Fibroblast of skin of abdomen (primary cell): ENCODE measurements at regions not wholly inside any gene's neighbourhood (a gene's known extent, or its start where the extent isn't known, plus 50 kb on each side); places are given as distances from the start of the nearest gene placed in this dataset.

Experiments
- DNase-seq: peaks from one replicate; pipeline ENCODE4 v3.0.0-alpha.2; 2013

DNA sequence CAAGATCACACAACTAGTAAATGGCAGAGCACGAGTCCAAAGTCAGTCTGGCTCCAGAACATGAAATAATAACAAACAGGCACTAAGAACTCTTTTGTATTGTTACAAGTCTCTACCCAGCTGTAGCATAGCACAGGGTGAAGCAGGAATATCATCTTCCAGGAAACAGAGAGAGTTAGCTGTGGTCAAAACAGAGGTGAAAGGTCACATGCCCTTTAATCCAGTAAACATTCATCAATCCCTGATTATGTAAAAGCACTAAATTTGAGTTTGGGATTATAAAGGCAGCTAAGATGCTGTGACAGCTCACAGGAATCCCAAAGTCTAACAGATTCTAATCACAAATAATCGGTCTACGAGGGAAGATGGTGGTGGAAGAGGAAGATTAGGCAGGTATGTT lies 133.0 kb upstream of the ASTN2 start:
- no peak for DNase-seq

DNA sequence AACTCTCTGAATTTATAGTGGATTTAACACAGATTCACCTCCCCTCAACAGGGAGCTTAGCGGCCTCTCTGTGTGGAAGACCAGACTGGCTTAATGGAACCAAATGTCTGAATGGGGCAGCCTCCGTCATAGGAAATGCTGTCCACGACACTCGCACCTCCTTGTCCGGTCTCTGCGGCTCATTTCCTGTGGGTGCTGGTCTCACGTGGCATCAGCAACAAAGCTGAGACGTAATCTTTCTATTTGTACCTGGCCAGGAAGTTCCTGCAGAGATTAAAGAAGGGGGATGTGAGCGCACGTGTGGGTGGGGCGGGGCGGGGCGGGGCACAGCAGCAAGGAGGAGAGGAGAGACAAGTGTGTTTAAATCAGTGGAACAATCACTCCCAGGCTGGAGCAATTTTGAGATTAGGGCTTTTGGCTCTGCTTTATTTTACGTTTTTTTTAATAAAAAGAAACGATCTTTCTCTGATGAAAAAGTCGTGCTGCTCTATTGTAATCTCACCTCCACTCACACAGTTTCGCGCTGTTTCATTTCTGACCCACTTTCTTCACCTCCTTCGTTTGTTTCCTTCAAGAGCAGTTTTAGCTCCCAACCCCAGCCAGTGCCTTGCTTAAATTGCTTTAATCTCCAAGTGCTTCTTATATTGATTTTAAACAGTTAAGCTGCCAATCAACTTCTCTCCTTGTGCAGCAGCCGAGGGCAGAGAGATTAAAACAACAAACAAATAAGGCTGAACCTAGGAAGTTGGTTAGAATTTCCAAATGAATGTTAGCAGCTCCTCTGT lies 132.2 kb upstream of the ASTN2 start:
- DNase-seq = no peak

GRCh38 chr9:117545846-117546245 lies 131.0 kb upstream of the ASTN2 start:
- no peak for DNase-seq

DNA sequence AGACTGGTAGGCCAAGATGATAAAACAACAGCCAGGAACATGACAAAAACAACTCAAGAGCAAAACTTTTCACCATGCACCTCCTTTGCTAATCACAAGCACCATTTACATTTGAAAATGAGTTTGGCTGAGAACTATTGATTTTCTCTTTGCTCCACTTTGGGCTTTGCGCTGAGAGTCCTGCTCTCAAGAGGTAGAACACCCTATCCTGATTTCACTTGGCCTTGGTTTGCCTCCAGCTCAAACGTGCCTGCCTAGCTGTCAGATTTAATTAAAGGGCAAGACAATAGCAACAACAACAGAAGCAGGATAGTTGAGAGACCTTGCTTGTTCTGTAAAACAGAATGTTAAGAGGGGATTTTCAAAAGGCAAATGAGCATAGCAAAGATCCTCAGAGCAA lies 128.2 kb upstream of the ASTN2 start:
- DNase-seq = no peak

GRCh38 chr9:117542021-117542420 lies 127.2 kb upstream of the ASTN2 start:
- DNase-seq = no peak

DNA sequence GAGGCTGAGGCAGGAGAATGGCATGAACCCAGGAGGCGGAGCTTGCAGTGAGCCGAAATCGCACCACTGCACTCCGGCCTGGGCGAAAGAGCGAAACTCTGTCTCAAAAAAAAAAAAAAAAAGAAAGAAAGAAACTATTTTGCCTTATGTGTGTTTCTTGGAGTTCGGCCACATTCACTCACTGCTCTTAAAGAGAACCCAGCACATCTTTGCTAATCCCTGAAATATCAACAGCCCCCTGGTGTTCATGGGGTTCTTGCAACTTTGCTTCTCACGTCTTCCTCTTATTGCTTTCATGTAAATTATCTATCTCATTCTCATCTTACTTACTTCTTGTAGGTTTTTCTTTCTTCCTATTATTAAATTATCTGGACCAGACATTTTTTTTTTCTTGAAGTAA lies 126.3 kb upstream of the ASTN2 start:
- no peak for DNase-seq

GRCh38 chr9:117535973-117536372 lies 121.1 kb upstream of the ASTN2 start:
- DNase-seq = no peak

DNA sequence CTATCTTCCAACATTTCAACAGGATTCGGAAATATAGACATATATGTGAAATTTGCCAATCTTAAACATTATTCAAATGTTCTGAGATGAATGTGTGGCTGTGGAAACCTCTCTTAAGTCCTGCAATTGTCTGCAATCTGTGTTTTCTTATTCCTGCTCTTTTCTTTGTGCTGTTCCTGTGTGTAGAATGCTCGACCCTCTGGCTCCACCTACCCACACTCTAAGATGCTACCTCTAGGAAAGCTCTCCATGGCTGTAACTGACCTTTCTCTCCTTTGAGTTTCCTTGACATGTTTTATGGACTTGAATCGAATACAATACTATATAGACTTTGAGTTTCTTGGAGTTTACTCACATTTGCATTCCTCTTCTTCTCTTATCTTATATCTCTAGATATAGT lies 120.6 kb upstream of the ASTN2 start:
- no peak for DNase-seq

- no peak for DNase-seq
Measured at GRCh38 chr9:117528225-117528624, 113.4 kb upstream of the ASTN2 start.

GRCh38 chr9:117526674-117527073 lies 111.8 kb upstream of the ASTN2 start:
- DNase-seq = no peak

- no peak for DNase-seq
Measured at GRCh38 chr9:117523531-117524153, 108.8 kb upstream of the ASTN2 start.

- no peak for DNase-seq
Measured at GRCh38 chr9:117521293-117521692, 106.4 kb upstream of the ASTN2 start.

DNA sequence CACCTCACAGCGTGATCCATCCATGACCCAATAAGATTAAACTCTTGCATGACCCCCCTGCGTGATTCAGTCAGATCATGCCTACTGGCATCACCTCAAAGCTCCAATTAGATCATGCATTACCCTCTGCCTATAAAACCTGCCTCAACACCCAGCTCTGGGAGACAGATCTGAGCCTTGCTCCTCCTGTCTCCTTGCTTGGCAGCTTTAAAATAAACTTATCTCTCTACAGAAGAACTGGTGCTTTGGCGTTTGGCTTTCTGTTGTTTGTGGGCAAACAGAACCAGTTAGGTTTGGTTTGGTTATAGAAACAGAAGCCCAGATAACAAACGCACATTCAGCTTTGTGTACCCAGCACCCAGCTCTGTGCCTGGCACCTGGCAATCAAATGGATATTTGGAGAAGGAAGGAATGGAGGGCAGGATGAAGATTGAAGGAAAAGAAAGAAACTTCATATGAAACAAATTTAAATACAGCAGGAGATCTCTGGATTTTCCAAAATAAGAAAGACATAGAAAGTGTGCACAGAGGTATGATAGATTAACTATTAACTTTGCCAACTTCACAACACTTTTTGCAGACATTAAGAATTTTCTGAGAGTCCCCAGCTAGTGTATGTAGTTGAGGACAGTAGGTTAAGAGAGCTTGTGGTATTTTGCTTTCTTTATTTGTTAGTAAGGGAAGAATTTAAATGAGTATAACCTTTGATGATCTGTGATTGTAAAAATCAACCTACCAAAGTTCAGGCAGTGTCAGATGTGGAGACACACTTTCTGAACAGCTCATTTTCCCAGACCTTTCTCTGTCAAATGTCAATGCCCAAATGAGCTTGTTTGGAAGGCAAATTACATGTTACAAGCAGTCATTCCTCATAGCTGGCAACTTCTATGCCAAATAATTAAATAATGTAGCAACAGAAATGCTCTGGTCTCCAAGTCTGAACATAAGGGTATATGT lies 102.1 kb upstream of the ASTN2 start:
- no peak for DNase-seq

- no peak for DNase-seq
Measured at GRCh38 chr9:117511852-117512481, 97.1 kb upstream of the ASTN2 start.

GRCh38 chr9:117496307-117496706 lies 81.5 kb upstream of the ASTN2 start:
- no peak for DNase-seq

DNA sequence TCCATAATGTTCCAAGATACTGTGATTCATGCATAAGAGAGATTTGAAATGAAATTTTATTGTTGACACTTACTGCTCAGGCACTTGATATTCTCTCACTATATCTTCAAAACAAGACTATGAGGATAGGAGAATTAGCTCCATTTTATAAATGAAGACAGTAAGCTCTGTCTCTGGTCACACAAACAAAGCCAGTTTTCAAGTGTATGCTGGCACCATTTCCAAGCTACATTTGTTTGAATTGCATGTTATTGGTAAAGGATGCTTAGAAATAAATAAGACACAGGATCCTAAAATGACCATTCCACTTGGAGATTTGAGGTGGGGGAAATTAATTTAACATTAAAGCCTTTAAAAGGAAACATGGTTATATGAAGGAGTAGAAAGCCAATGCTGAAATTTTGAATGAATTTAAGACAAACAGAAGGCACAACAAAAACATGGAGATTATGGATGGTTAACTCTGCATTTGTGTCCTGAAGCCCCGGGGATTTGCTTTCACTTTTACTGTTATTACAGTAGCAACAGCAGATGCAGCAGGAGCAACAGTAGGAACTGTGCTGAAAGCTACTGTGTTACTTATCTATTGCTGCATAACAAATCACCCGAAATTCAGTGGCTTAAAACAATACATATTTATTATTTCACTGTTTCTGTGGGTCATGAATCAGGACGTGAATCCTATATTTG lies 79.7 kb upstream of the ASTN2 start:
- DNase-seq = no peak

GRCh38 chr9:117492476-117492875 lies 77.6 kb upstream of the ASTN2 start:
- no peak for DNase-seq

DNA sequence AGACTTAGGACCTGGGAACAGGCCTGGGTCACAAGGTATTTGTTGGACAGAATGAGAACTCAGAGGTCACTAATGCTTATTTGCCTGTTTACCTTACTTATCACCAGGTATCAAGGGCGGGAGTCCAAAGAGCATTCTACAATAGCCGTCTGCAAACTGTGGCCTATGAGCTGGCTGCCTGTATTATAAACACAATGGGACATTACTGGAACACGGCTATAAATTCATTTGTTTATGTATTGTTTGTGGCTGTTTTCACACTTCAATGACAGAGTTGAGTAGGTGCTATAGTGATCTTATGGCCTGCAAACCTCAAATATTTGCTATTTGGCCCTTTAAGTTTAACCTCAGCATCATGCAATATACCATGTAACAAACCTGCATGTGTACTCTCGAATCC lies 76.6 kb upstream of the ASTN2 start:
- DNase-seq = no peak

DNA sequence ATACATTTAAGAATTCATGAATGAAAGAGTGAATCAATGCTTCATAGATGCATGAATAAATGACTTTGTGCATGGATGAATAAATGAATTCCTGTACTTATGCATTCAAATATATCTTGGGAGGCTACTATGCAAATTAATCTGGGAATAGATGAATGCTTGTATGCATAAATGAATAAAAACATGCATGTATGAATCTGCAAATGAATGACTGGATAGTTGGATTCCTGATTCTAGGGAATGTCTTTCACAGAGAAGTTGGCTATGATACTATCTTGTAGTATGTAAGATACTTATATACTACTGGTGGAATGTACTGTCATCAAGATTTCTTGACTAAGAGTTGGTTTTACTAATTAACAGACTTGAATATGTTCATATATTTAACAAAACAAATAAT lies 75.3 kb upstream of the ASTN2 start:
- no peak for DNase-seq

DNA sequence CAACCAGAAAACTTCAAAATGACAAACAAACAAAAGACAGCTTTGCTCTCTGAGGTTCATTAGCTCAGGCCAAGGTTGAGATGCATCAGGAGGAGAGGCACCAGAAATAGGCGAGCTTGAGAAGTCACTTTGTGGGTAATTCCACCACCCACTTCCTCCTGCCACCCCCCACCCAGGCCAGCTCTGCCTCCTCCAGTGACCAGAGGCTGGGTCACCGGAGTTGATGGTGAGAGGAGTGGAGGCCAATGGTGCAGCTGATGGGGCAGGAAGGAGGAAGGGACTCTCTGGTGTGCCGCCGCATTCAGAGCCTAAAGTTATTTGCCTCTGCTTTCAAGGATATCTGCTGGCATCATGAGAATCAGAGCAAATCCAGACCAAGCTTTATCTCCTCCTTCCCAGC lies 73.8 kb upstream of the ASTN2 start:
- DNase-seq = no peak

DNA sequence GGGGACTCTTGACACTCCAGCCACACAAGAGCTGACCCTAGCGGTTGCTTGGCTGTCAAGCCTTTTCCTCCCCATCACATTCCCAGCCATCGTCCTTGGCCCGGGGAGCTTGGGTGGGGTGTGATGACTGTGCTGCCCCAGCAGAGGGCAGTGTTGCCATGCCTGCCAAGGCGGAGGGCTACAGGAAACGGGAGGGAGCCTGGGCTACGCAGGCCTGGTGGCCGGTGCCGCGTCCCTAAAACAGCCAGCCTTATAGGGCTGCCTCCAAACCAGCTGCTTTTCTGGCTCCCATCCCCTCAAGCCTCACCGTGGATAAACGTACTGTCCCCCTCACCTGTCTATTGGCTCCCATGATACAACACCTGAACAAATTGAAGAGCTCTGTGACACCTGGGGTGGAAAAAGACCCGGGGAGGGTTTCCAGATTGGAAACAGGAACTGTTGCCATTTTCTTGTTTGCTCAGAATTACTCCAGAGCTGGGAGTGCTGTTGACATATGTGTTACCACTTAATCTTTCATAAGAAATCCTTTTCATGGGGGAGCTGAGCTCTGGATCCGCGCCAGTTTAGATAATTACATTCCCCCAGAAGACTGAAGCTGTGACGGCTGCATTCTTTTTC lies 72.8 kb upstream of the ASTN2 start:
- peak; percentile 32 for DNase-seq

DNA sequence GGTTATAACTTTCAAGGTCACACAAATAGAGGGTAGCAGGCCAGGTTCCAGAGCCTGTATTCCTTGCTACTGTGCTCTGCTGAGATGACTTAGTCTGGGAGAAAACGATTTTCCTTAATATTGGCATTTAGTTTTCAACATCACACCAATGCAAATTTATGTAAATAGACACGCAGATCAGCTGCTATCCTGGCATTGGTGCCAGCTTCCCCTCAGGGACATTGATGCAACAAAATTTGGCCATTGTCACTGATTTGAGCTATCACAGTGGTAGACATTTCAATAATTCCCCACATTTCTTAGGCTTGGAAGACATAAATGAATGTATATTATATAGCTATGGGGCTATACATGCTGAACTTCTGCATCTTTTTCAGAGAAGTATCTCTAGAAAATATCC lies 71.6 kb upstream of the ASTN2 start:
- no peak for DNase-seq
